HCT116 (cell line): ENCODE measurements at regions not wholly inside any gene's neighbourhood (a gene's known extent, or its start where the extent isn't known, plus 50 kb on each side); places are given as distances from the start of the nearest gene placed in this dataset.

Experiments used
- CTCF ChIP-seq, 3 experiments: fragments of 200-600 bp in 1 of 3; sonication (generic) in 1 of 3; IDR thresholded peaks in 2 of 3; conservative IDR thresholded peaks in 1 of 3; 2 replicates each; pipeline ENCODE4 v1.5.1; 2012 to 2017; ENCODE audit warnings: low read depth in 2 of 3, low read length in 2 of 3, antibody characterized with exemption in 1 of 3, borderline replicate concordance in 1 of 3, control low read depth in 1 of 3, mild to moderate bottlenecking in 1 of 3, mixed read lengths in 1 of 3, mixed run types in 1 of 3, moderate library complexity in 1 of 3; ENCODE audit not compliant: insufficient read depth in 1 of 3
- ELF1 ChIP-seq: IDR thresholded peaks from 2 replicates; pipeline ENCODE4 v1.6.1; 2012; ENCODE audit warnings: low read depth, borderline replicate concordance
- EZH2 ChIP-seq: fragments of 200-600 bp; sonication (generic); IDR thresholded peaks from 2 replicates; pipeline ENCODE4 v1.6.1; 2017; ENCODE audit warnings: antibody characterized with exemption, mixed run types
- EZH2phosphoT487 ChIP-seq: fragments of 200-600 bp; IDR thresholded peaks from 2 replicates; pipeline ENCODE4 v1.6.1; 2018; ENCODE audit warnings: antibody characterized with exemption, borderline replicate concordance
- MAX ChIP-seq: IDR thresholded peaks from 2 replicates; pipeline ENCODE4 v1.6.1; 2012
- POLR2A ChIP-seq: IDR thresholded peaks from 2 replicates; pipeline ENCODE4 v1.7.0; 2011; ENCODE audit warnings: borderline replicate concordance; ENCODE audit not compliant: insufficient read depth, insufficient read length; ENCODE audit errors: extremely low read depth
- POLR2AphosphoS5 ChIP-seq: IDR thresholded peaks from 2 replicates; pipeline ENCODE4 v1.6.1; 2011; ENCODE audit warnings: mild to moderate bottlenecking, low read depth, low read length, moderate library complexity
- TCF7L2 ChIP-seq: IDR thresholded peaks from 2 replicates; pipeline ENCODE4 v1.7.0; 2011; ENCODE audit warnings: borderline replicate concordance, inconsistent platforms; ENCODE audit not compliant: insufficient read depth, insufficient read length; ENCODE audit errors: extremely low read depth

- TF ChIP-seq TCF7L2 (no peak), POLR2AphosphoS5 (no peak), CTCF (IDR thresholded peaks at IDR 0.05 in 2 of 3, conservative IDR thresholded peaks at IDR 0.05 in 1 of 3; ENCODE audit: borderline replicate concordance in 1 of 3, insufficient read depth in 1 of 3, low read depth in 2 of 3, low read length in 2 of 3) (no peak), EZH2 (no peak), POLR2A (no peak), ELF1 (no peak), EZH2phosphoT487 (no peak), MAX (no peak)
Observed at GRCh38 chr1:96641282-96641681, 80.3 kb upstream of the PTBP2 start.
